BE2C (cell line): ENCODE measurements at regions not wholly inside any gene's neighbourhood (a gene's known extent, or its start where the extent isn't known, plus 50 kb on each side); places are given as distances from the start of the nearest gene placed in this dataset.

ENCODE experiments used
- DNase-seq: peaks from one replicate; pipeline ENCODE4 v3.0.0-alpha.2; 2020
- H3K27me3 ChIP-seq: fragments of 250-450 bp; sonication (Bioruptor Pico); 2 replicates; pipeline ENCODE4 v1.5.1; 2020; ENCODE audit warnings: mild to moderate bottlenecking
- H3K36me3 ChIP-seq: fragments of 250-450 bp; sonication (Bioruptor Pico); 2 replicates; pipeline ENCODE4 v1.5.1; 2020; ENCODE audit warnings: mild to moderate bottlenecking
- H3K4me1 ChIP-seq: fragments of 250-450 bp; sonication (Bioruptor Pico); 2 replicates; pipeline ENCODE4 v1.5.1; 2020
- H3K4me3 ChIP-seq: 2 replicates; pipeline ENCODE4 v1.5.1; 2011; ENCODE audit warnings: low read depth, low read length
- H3K9me3 ChIP-seq: fragments of 250-450 bp; sonication (Bioruptor Pico); 2 replicates; pipeline ENCODE4 v1.5.1; 2020
- CTCF ChIP-seq: IDR thresholded peaks from 2 replicates; pipeline ENCODE4 v1.5.1; 2012; ENCODE audit warnings: mild to moderate bottlenecking, low read depth, low read length

GRCh38 chr4:58738375-58738774 lies 1628.2 kb upstream of the IGFBP7 start:
- no peak for TF ChIP-seq CTCF
- Histone ChIP-seq H3K9me3 (no peaks in the 10 kb centered on the region), H3K36me3 (no peaks in the 10 kb centered on the region), H3K4me3 (no peak overlapping the region), H3K27me3 (no peaks in the 10 kb centered on the region), H3K4me1 (no peaks in the 10 kb centered on the region)
- DNase-seq, result no peak

GRCh38 chr4:58734030-58734674 lies 1624.0 kb upstream of the IGFBP7 start:
- no peak for DNase-seq
- no peak for TF ChIP-seq CTCF
- Histone ChIP-seq H3K4me3 (no peak overlapping the region), H3K4me1 (no peaks in the 10 kb centered on the region), H3K27me3 (no peaks in the 10 kb centered on the region), H3K36me3 (no peaks in the 10 kb centered on the region), H3K9me3 (no peaks in the 10 kb centered on the region)

- no peak for DNase-seq
- Histone ChIP-seq H3K4me3 (no peak overlapping the region), H3K4me1 (no peaks in the 10 kb centered on the region), H3K36me3 (no peaks in the 10 kb centered on the region), H3K27me3 (no peaks in the 10 kb centered on the region), H3K9me3 (no peaks in the 10 kb centered on the region)
- TF ChIP-seq CTCF, result no peak
Measured at GRCh38 chr4:58732973-58733372, 1622.8 kb upstream of the IGFBP7 start.

- Histone ChIP-seq H3K4me3 (no peak overlapping the region), H3K9me3 (no peaks in the 10 kb centered on the region), H3K36me3 (no peaks in the 10 kb centered on the region), H3K4me1 (no peaks in the 10 kb centered on the region), H3K27me3 (no peaks in the 10 kb centered on the region)
- DNase-seq, result no peak
- TF ChIP-seq CTCF, result no peak
Measured at GRCh38 chr4:58723954-58724353, 1613.8 kb upstream of the IGFBP7 start.

- H3K4me1 ChIP-seq, result no peaks in the 10 kb centered on the region
- no peak overlapping the region for H3K4me3 ChIP-seq
- DNase-seq, result no peak
- no peaks in the 10 kb centered on the region for H3K9me3 ChIP-seq
- no peaks in the 10 kb centered on the region for H3K27me3 ChIP-seq
- no peak for TF ChIP-seq CTCF
- H3K36me3 ChIP-seq, result no peaks in the 10 kb centered on the region
Measured at GRCh38 chr4:58711039-58711438, 1600.9 kb upstream of the IGFBP7 start.

GRCh38 chr4:58688568-58688967 lies 1578.4 kb upstream of the IGFBP7 start:
- no peaks in the 10 kb centered on the region; the same call in 1 of the 2 replicates for H3K9me3 ChIP-seq

More at GRCh38 chr4:58688568-58688967, 1578.4 kb upstream of the IGFBP7 start:
- DNase-seq, result no peak
- no peaks in the 10 kb centered on the region for H3K4me1 ChIP-seq
- no peak overlapping the region for H3K4me3 ChIP-seq
- no peak for TF ChIP-seq CTCF
- H3K27me3 ChIP-seq, result no peaks in the 10 kb centered on the region
- no peaks in the 10 kb centered on the region for H3K36me3 ChIP-seq
